NOMO-1 treated with DMSO at 0.1 percent for 48 hours (cell line): ENCODE measurements at regions not wholly inside any gene's neighbourhood (a gene's known extent, or its start where the extent isn't known, plus 50 kb on each side); places are given as distances from the start of the nearest gene placed in this dataset.
"Not testable (repeated sequence)": the region's sequence is repeated elsewhere in the genome, so short reads cannot be mapped to it uniquely, and the experiment has no call there.

ENCODE experiments used
- DNase-seq: peaks from one replicate; lab custom pipeline; 2025; ENCODE audit not compliant: unreplicated experiment; lab: John Stamatoyannopoulos, UW

- no peak for DNase-seq
Measured at GRCh38 chr21:15199414-15200383, 134.9 kb upstream of the NRIP1 start.

GRCh38 chr21:15203740-15204139 lies 138.9 kb upstream of the NRIP1 start:
- DNase-seq = no peak

- no peak for DNase-seq
Measured at GRCh38 chr21:15204140-15204969, 139.6 kb upstream of the NRIP1 start.

- no peak for DNase-seq
Measured at GRCh38 chr21:15204970-15205286, 140.1 kb upstream of the NRIP1 start.

- DNase-seq = peak; percentile 86
Measured at GRCh38 chr21:15206514-15206913, 141.7 kb upstream of the NRIP1 start.

- DNase-seq = no peak
Measured at GRCh38 chr21:15207231-15207630, 142.4 kb upstream of the NRIP1 start.

GRCh38 chr21:15207635-15208370 lies 143.0 kb upstream of the NRIP1 start:
- DNase-seq = no peak

GRCh38 chr21:15208786-15209185 lies 144.0 kb upstream of the NRIP1 start:
- no peak for DNase-seq

- no peak for DNase-seq
Measured at GRCh38 chr21:15209224-15209623, 144.4 kb upstream of the NRIP1 start.

GRCh38 chr21:15210235-15210678 lies 145.5 kb upstream of the NRIP1 start:
- no peak for DNase-seq

- no peak for DNase-seq
Measured at GRCh38 chr21:15211491-15212133, 146.8 kb upstream of the NRIP1 start.

GRCh38 chr21:15212206-15212605 lies 147.4 kb upstream of the NRIP1 start:
- peak; percentile 73 for DNase-seq

GRCh38 chr21:15218476-15218875 lies 153.7 kb upstream of the NRIP1 start:
- not testable (repeated sequence) for DNase-seq

- no peak for DNase-seq
Measured at GRCh38 chr21:15219039-15219438, 154.2 kb upstream of the NRIP1 start.

GRCh38 chr21:15219894-15220293 lies 155.1 kb upstream of the NRIP1 start:
- peak; percentile 37 for DNase-seq

GRCh38 chr21:15221799-15222386 lies 157.1 kb upstream of the NRIP1 start:
- peak; percentile 72 for DNase-seq

- DNase-seq = no peak
Measured at GRCh38 chr21:15222707-15223106, 157.9 kb upstream of the NRIP1 start.

GRCh38 chr21:15224346-15225086 lies 159.7 kb upstream of the NRIP1 start:
- DNase-seq = no peak

- DNase-seq = no peak
Measured at GRCh38 chr21:15227919-15228318, 163.1 kb upstream of the NRIP1 start.

GRCh38 chr21:15229390-15229789 lies 164.6 kb upstream of the NRIP1 start:
- no peak for DNase-seq
